Hepatocyte (in vitro differentiated cells): ENCODE measurements at regions not wholly inside any gene's neighbourhood (a gene's known extent, or its start where the extent isn't known, plus 50 kb on each side); places are given as distances from the start of the nearest gene placed in this dataset.

Experiments
- DNase-seq: peaks from one replicate; pipeline ENCODE4 v3.0.0-alpha.2; 2016; ENCODE audit warnings: low spot score
- H2AFZ ChIP-seq: fragments of 200-600 bp; sonication (generic); 2 replicates; pipeline ENCODE4 v1.6.0; 2016; ENCODE audit warnings: antibody characterized with exemption, mild to moderate bottlenecking
- H3K27ac ChIP-seq: fragments of 200-600 bp; sonication (generic); 2 replicates; pipeline ENCODE4 v1.5.1; 2016; ENCODE audit warnings: mild to moderate bottlenecking
- H3K27me3 ChIP-seq: fragments of 200-600 bp; sonication (generic); 2 replicates; pipeline ENCODE4 v1.6.1; 2016
- H3K36me3 ChIP-seq: fragments of 200-600 bp; sonication (generic); replicated peaks from 2 replicates; pipeline ENCODE4 v1.5.1; 2016; ENCODE audit warnings: low read depth; ENCODE audit not compliant: insufficient read depth
- H3K4me1 ChIP-seq: fragments of 200-600 bp; sonication (generic); 2 replicates; pipeline ENCODE4 v1.5.1; 2016; ENCODE audit warnings: mild to moderate bottlenecking, moderate library complexity; ENCODE audit not compliant: insufficient read depth
- H3K4me2 ChIP-seq: fragments of 200-600 bp; sonication (generic); 2 replicates; pipeline ENCODE4 v1.6.0; 2016
- H3K4me3 ChIP-seq: fragments of 200-600 bp; sonication (generic); 2 replicates; pipeline ENCODE4 v1.5.1; 2016; ENCODE audit warnings: mild to moderate bottlenecking
- H3K79me2 ChIP-seq: fragments of 200-600 bp; sonication (generic); 2 replicates; pipeline ENCODE4 v1.6.0; 2017; ENCODE audit warnings: mild to moderate bottlenecking
- H3K9me2 ChIP-seq: fragments of 200-600 bp; sonication (generic); replicated peaks from 2 replicates; pipeline ENCODE4 v1.6.0; 2017; ENCODE audit warnings: mild to moderate bottlenecking; ENCODE audit not compliant: insufficient read depth
- H3K9me3 ChIP-seq: fragments of 200-600 bp; sonication (generic); 2 replicates; pipeline ENCODE4 v1.5.1; 2016; ENCODE audit warnings: low read depth, mild to moderate bottlenecking
- H4K20me1 ChIP-seq: fragments of 200-600 bp; sonication (generic); 2 replicates; pipeline ENCODE4 v1.6.0; 2016; ENCODE audit warnings: mild to moderate bottlenecking; ENCODE audit not compliant: insufficient read depth, poor library complexity, severe bottlenecking
- CTCF ChIP-seq: fragments of 200-600 bp; sonication (generic); IDR thresholded peaks from 2 replicates; pipeline ENCODE4 v1.5.1; 2016; ENCODE audit warnings: antibody characterized with exemption, mild to moderate bottlenecking; ENCODE audit not compliant: poor library complexity
- EZH2 ChIP-seq: fragments of 200-600 bp; sonication (generic); IDR thresholded peaks from 2 replicates; pipeline ENCODE4 v1.6.1; 2016; ENCODE audit warnings: antibody characterized with exemption, mild to moderate bottlenecking, borderline replicate concordance
- EZH2phosphoT487 ChIP-seq: fragments of 200-600 bp; sonication (generic); IDR thresholded peaks from one replicate; pipeline ENCODE4 v1.6.1; 2018; ENCODE audit warnings: antibody characterized with exemption, mild to moderate bottlenecking, low read depth, moderate library complexity; ENCODE audit not compliant: unreplicated experiment, severe bottlenecking
- WGBS: methylation state at CpG from one replicate; pipeline ENCODE4 v1.1.6; 2016; ENCODE audit warnings: low lambda C conversion rate; ENCODE audit errors: missing lambda C conversion rate; 5-methylcytosine and 5-hydroxymethylcytosine counted together

- no peak overlapping the region for H3K4me3 ChIP-seq
- H3K27me3 ChIP-seq: no peaks in the 10 kb centered on the region
Observed at GRCh38 chr1:38169121-38169520, 122.5 kb upstream of the POU3F1 start.

GRCh38 chr1:38168365-38168764, 121.8 kb upstream of the POU3F1 start:
- H2AFZ ChIP-seq: no peak overlapping the region
- no peaks in the 10 kb centered on the region for H3K9me2 ChIP-seq
- DNase-seq: no peak
- no peaks in the 10 kb centered on the region for H3K4me1 ChIP-seq
- H4K20me1 ChIP-seq: no peaks in the 10 kb centered on the region
- no peaks in the 10 kb centered on the region for H3K27me3 ChIP-seq
- H3K4me3 ChIP-seq: no peak overlapping the region
- 90% methylated on average over 2 of the region's 2 CpGs for WGBS
- no peak overlapping the region for H3K4me2 ChIP-seq
- H3K27ac ChIP-seq: no peak overlapping the region
- H3K79me2 ChIP-seq: no peaks in the 10 kb centered on the region
- TF ChIP-seq EZH2phosphoT487 (no peak), CTCF (no peak), EZH2 (no peak)
- H3K9me3 ChIP-seq: no peaks in the 10 kb centered on the region
- no peaks in the 10 kb centered on the region for H3K36me3 ChIP-seq

More at GRCh38 chr1:38169121-38169520, 122.5 kb upstream of the POU3F1 start:
- Histone ChIP-seq H3K9me3 (no peaks in the 10 kb centered on the region), H4K20me1 (no peaks in the 10 kb centered on the region), H3K4me1 (no peaks in the 10 kb centered on the region), H2AFZ (no peak overlapping the region), H3K4me2 (no peak overlapping the region), H3K9me2 (no peaks in the 10 kb centered on the region), H3K27ac (no peak overlapping the region), H3K79me2 (no peaks in the 10 kb centered on the region), H3K36me3 (no peaks in the 10 kb centered on the region)
- TF ChIP-seq EZH2phosphoT487 (no peak), EZH2 (no peak), CTCF (no peak)
- DNase-seq: no peak
- WGBS: 88% methylated on average over 3 of the region's 3 CpGs

GRCh38 chr1:38166461-38166860, 119.9 kb upstream of the POU3F1 start:
- H3K27ac ChIP-seq: no peak overlapping the region
- H3K4me3 ChIP-seq: no peak overlapping the region
- H3K9me2 ChIP-seq: no peaks in the 10 kb centered on the region
- H3K27me3 ChIP-seq: peaks cover 6% of the 10 kb centered on the region
- TF ChIP-seq CTCF: no peak
- no peak for TF ChIP-seq EZH2phosphoT487
- TF ChIP-seq EZH2: no peak
- no peak for DNase-seq
- no peaks in the 10 kb centered on the region for H3K36me3 ChIP-seq
- no peaks in the 10 kb centered on the region for H4K20me1 ChIP-seq
- H3K9me3 ChIP-seq: no peaks in the 10 kb centered on the region
- H3K79me2 ChIP-seq: no peaks in the 10 kb centered on the region
- 84% methylated on average over 4 of the region's 4 CpGs for WGBS
- no peak overlapping the region for H2AFZ ChIP-seq
- H3K4me1 ChIP-seq: no peaks in the 10 kb centered on the region
- no peak overlapping the region for H3K4me2 ChIP-seq
